ENCODE measurements at regions not wholly inside any gene's neighbourhood (a gene's known extent, or its start where the extent isn't known, plus 50 kb on each side); places are given as distances from the start of the nearest gene placed in this dataset.

- TF ChIP-seq JUND (IDR thresholded peaks at IDR 0.05; ENCODE audit: low read length) (no peak), RBBP5 (IDR thresholded peaks at IDR 0.05; ENCODE audit: borderline replicate concordance, low read depth, low read length) (no peak)
Observed at GRCh38 chr6:103554911-103555310, 1304.8 kb downstream of the HACE1 start (continued).

All from H1 (cell line).